AG04450 (cell line): ENCODE measurements at regions not wholly inside any gene's neighbourhood (a gene's known extent, or its start where the extent isn't known, plus 50 kb on each side); places are given as distances from the start of the nearest gene placed in this dataset.
"Not testable (repeated sequence)": the region's sequence is repeated elsewhere in the genome, so short reads cannot be mapped to it uniquely, and the experiment has no call there.

Experiments
- CTCF ChIA-PET: fragments of 300-600, 350-600 bp; formaldehyde crosslinking; extraction: SDS; loops from one replicate; lab custom pipeline; 2022; ENCODE audit warnings: antibody characterized with exemption, inconsistent platforms; lab: Charles Lee
- POLR2A ChIA-PET: fragments of 350-600 bp; formaldehyde crosslinking; extraction: SDS; loops from one replicate; lab custom pipeline; 2021; ENCODE audit warnings: antibody characterized with exemption, inconsistent platforms; lab: Yijun Ruan, JAX
- DNase-seq: peaks from one replicate; pipeline ENCODE4 v3.0.0-alpha.2; 2011; ENCODE audit warnings: low read depth, low spot score
- H3K27ac ChIP-seq: one replicate; pipeline ENCODE4 v1.5.1; 2012; ENCODE audit warnings: low read depth, low read length, control low read depth
- H3K27me3 ChIP-seq: one replicate; pipeline ENCODE4 v1.6.0; 2012; ENCODE audit warnings: low read length; ENCODE audit not compliant: control insufficient read depth, insufficient read depth
- H3K4me3 ChIP-seq: 2 replicates; pipeline ENCODE4 v1.5.1; 2011; ENCODE audit warnings: mild to moderate bottlenecking, low read depth, low read length, control low read depth
- H3K9me3 ChIP-seq: 2 replicates; pipeline ENCODE4 v1.5.1; 2012; ENCODE audit warnings: low read length; ENCODE audit not compliant: control insufficient read depth, insufficient read depth
- CTCF ChIP-seq: IDR thresholded peaks from 2 replicates; pipeline ENCODE4 v1.5.1; 2011; ENCODE audit warnings: low read depth, low read length, control low read depth, inconsistent platforms

GRCh38 chr13:112158961-112159360 lies 92.0 kb downstream of the SOX1 start:
- no peak overlapping the region for H3K4me3 ChIP-seq
- ChIA-PET CTCF (no interaction called here), POLR2A (no interaction called here)
- no peak for TF ChIP-seq CTCF
- no peaks in the 10 kb centered on the region for H3K27me3 ChIP-seq
- H3K27ac ChIP-seq = no peak overlapping the region
- DNase-seq = no peak
- H3K9me3 ChIP-seq = peaks cover 58% of the 10 kb centered on the region

GRCh38 chr13:112159575-112160547 lies 92.9 kb downstream of the SOX1 start:
- CTCF ChIA-PET = no interaction called here
- no peak for TF ChIP-seq CTCF
- POLR2A ChIA-PET = no interaction called here
- no peak for DNase-seq
- Histone ChIP-seq H3K27ac (no peak overlapping the region), H3K27me3 (no peaks in the 10 kb centered on the region), H3K4me3 (no peak overlapping the region), H3K9me3 (peaks cover 58% of the 10 kb centered on the region)

GRCh38 chr13:112160558-112160957 lies 93.6 kb downstream of the SOX1 start:
- no peak for TF ChIP-seq CTCF
- ChIA-PET CTCF (no interaction called here), POLR2A (no interaction called here)
- no peak overlapping the region for H3K4me3 ChIP-seq
- no peaks in the 10 kb centered on the region for H3K27me3 ChIP-seq
- no peak for DNase-seq
- H3K9me3 ChIP-seq = peaks cover 53% of the 10 kb centered on the region
- no peak overlapping the region for H3K27ac ChIP-seq

GRCh38 chr13:112161521-112162301 lies 94.8 kb downstream of the SOX1 start:
- no peak overlapping the region for H3K27ac ChIP-seq
- H3K4me3 ChIP-seq = no peak overlapping the region
- ChIA-PET POLR2A (no interaction called here), CTCF (no interaction called here)
- no peak for DNase-seq
- no peaks in the 10 kb centered on the region for H3K27me3 ChIP-seq
- TF ChIP-seq CTCF = no peak
- H3K9me3 ChIP-seq = peaks cover 61% of the 10 kb centered on the region

- H3K27ac ChIP-seq, H3K4me3 ChIP-seq, CTCF ChIA-PET, POLR2A ChIA-PET, H3K27me3 ChIP-seq, DNase-seq: not testable (repeated sequence)
- H3K9me3 ChIP-seq = peaks cover 63% of the 10 kb centered on the region
These were observed 97.0 kb downstream of the SOX1 start for GRCh38 chr13:112163691-112164660.
